NCI-H1436 (cell line): ENCODE measurements at regions not wholly inside any gene's neighbourhood (a gene's known extent, or its start where the extent isn't known, plus 50 kb on each side); places are given as distances from the start of the nearest gene placed in this dataset.

ENCODE experiments used
- DNase-seq: peaks from one replicate; lab custom pipeline; 2025; lab: John Stamatoyannopoulos, UW

DNA sequence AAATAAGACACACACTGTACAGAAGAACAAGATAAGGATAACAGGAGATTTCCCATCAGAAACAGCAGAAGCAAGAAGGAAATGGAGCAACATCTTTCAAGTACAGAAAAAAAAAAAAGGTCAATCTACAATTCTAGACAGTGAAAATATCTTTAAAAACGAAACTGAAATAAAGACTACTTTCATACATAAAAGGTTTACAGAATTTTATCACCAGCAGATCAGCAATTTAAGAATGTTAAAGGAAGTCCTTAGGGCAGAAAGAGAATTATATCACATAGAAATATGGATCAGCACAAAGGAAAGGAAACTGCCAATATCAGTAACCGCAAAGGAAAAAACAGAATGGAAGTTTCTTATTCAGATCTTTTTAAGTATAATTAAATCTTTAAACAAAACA lies 931.0 kb downstream of the EPHA4 start:
- no peak for DNase-seq

GRCh38 chr2:220646424-220646823 lies 925.7 kb downstream of the EPHA4 start:
- no peak for DNase-seq

DNA sequence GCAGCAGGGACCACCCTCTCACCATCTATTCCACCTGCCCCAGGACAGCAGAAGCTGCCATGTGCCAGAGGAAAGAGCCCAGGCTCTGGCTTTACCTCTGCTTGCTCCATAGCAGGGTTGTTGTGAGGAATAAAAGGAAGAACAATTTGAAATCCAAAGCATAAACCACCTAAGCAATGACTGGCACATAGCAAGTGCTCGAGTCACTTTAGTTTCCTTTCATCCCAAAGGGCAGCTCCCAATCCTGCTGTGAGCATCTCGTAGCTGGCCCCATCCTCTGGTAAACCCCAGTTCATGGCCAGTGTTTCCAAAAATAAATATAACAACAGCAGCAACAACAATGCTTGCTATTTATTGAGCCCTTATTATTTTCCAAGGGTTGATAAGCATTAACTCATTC lies 923.5 kb downstream of the EPHA4 start:
- no peak for DNase-seq

- no peak for DNase-seq
Observed at GRCh38 chr2:220653776-220654175, 918.3 kb downstream of the EPHA4 start.

- DNase-seq: peak; percentile 4
Observed at GRCh38 chr2:220654322-220654721, 917.8 kb downstream of the EPHA4 start.

GRCh38 chr2:220660277-220661145 lies 911.6 kb downstream of the EPHA4 start:
- DNase-seq: no peak

DNA sequence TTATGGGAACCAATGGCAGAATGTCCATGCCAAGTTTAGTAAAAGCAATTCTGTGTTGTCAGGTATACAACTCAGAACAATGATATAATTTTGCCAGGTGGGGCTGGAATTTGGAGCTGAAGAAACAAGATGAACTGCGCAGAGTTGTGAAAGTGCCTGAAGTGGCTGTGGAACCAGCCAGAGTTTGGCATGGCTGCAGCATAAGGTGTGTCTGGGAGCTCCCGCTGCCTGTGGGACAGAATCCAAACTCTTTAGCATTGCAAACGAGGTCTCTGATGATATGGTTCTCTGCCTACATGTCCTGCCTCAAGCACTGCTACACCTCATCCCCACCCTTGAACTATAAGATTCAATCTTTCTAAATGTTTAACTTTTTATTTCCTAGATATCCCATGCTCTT lies 909.7 kb downstream of the EPHA4 start:
- DNase-seq: no peak

DNA sequence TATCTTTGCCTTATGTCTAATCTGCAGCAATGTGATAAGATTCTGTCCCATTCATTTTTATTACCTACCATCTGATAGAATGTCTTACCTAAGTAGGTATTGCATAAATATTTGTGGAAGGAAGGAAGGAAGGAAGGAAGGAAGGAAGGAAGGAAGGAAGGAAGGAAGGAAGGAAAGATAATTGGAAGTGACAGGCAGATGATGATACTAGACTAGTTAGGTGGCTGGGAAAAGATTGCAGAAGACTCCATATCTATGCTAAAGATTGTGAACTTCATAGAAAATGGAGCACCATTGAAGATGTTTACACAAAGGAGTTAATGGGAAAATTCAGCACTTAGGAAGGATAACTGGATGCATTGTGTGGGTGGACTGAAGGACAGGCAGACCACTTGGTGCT lies 909.0 kb downstream of the EPHA4 start:
- DNase-seq: no peak

GRCh38 chr2:220664272-220665107 lies 907.6 kb downstream of the EPHA4 start:
- DNase-seq: no peak

GRCh38 chr2:220665108-220665471 lies 907.0 kb downstream of the EPHA4 start:
- DNase-seq: peak; percentile 92

GRCh38 chr2:220669324-220669723 lies 902.8 kb downstream of the EPHA4 start:
- DNase-seq: no peak

GRCh38 chr2:220670511-220670910 lies 901.6 kb downstream of the EPHA4 start:
- DNase-seq: peak; percentile 58

- DNase-seq: no peak
Observed at GRCh38 chr2:220673151-220673874, 898.8 kb downstream of the EPHA4 start.

DNA sequence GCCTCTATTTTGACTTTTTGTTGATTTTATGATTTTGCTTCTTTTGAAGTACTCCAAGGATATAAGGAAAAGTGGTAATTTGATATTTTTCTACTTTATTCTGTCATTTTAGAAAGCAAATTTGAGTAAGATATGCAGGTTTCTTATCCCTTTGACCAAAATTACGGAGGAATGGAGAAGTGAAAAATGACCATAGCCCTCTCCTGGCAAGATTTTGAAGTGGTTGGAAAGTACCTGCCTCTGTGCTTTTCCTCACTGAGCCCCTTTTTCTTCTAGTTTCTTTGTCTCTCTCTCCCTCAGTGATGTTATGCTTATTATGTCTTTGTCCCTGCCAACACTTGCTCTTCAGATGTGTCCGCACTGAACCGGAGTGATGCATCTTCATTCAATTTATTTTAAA lies 898.1 kb downstream of the EPHA4 start:
- DNase-seq: no peak

DNA sequence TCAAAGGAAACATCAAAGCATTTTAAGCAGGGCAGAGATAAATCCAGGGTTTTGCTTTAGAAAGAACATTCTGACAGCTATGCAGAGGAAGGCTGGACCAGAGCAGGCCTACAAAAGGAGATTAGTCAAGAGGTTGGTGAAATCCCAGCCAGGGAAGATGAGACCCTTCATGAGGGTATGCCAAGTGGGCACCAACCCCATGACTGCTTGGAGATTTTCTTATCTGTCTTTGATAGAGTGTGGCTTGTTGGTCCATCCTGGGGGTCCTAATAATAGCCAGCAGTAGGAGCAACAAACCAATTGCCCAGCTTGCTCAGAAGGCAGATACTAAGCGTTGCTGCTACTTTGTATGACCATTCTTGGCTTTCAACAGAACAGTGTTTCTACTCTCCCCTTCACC lies 895.4 kb downstream of the EPHA4 start:
- no peak for DNase-seq

DNA sequence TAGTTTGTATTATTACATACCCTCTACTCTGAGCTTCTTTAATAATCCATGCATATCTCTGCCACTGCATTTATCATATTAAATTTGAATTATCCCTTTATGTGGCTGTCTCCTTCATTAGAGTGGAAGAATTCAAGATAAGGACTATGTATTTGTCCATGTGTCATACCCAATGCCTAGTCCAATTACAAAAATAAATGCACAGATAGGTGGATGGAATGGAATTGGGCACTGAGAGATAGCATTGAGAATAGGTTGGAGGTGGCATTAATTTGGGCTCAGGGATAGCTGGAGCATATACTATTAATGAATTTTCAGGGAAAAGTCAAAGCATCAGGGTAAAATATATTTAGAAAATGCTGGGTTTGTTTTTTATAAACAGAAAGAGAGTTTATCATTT lies 893.2 kb downstream of the EPHA4 start:
- no peak for DNase-seq

GRCh38 chr2:220682616-220683015 lies 889.5 kb downstream of the EPHA4 start:
- no peak for DNase-seq

DNA sequence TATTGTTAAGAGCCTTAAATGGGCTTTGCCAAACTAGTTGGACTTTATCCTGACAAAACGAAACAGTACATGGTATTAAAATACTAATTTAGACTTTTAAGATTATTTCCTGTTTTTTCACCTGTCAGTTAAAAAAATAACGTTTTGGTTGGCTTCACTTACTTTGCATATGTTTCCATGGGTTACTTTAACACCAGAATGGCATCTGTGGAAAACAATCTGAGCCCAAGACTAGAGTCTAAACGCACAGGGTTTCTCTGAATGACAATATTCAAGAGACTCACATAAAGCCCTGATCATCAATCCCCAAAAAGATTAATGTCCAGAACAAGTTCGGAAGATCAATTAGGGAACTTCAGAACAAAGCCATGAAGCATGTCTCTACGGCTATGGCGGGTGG lies 888.0 kb downstream of the EPHA4 start:
- DNase-seq: no peak

- DNase-seq: peak; percentile 29
Observed at GRCh38 chr2:220687231-220687843, 884.8 kb downstream of the EPHA4 start.

GRCh38 chr2:220695397-220696279 lies 876.5 kb downstream of the EPHA4 start:
- DNase-seq: no peak

DNA sequence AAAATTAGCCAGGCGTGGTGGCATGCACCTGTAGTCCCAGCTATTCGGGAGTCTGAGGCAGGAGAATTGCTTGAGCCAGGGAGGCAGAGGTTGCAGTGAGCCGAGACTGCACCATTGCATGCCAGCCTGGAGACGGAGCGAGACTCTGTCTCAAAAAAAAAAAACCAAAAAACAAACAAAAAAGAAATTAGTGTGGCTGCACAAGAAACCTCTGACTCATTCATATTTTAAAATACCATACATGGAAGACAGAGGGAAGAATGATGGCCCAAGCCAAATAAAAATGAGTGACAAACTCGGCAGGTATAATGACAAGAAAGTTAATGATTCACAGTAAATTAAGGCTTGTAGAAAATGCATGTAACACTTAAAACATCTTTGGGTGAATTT lies 875.8 kb downstream of the EPHA4 start:
- no peak for DNase-seq
